ENCODE measurements at regions not wholly inside any gene's neighbourhood (a gene's known extent, or its start where the extent isn't known, plus 50 kb on each side); places are given as distances from the start of the nearest gene placed in this dataset.

DNA sequence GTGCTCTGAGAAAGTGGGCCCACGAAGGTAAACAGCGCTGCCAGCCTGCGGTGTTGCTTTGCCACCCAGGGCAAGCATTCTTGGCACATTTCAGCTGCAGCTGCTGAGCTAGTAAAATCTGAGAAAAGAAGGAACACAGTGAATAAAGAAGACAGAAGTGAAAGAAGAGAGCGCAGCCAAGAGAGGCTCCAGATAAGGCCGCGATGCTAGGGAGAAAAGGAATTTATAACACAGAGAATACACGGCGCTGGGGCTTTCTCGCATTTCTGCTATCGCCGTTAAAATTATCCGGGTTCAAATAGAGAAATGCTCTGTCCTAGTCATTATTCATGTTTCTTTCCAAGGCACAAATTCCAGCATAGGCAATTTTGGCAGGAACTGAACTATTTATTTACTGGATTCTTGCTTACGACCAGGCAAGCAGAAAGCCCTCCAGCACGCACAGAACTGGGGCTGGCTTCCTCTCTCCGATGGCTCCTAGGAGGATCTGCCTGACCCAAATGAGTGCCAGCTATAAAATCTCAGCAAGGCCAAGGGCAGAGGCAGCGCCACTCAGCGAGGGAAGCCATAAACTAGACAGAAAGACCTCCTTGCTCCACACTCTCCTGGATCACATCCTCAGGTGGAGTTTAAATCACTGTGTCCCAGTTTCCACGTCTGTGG, 111.2 kb downstream of the ATPSCKMT start:
- no peak for TF ChIP-seq CTCF (IDR thresholded peaks at IDR 0.05)
- no peak for TF ChIP-seq EZH2 (IDR thresholded peaks at IDR 0.05; ENCODE audit: borderline replicate concordance, insufficient read depth, low read depth, low read length, poor library complexity, severe bottlenecking)

Data from B cell (primary cell).